ENCODE measurements at regions not wholly inside any gene's neighbourhood (a gene's known extent, or its start where the extent isn't known, plus 50 kb on each side); places are given as distances from the start of the nearest gene placed in this dataset.
A peak's percentile ranks its signal among the peaks of the same experiment; 100 is the strongest.
"Not testable (repeated sequence)": the region's sequence is repeated elsewhere in the genome, so short reads cannot be mapped to it uniquely, and the experiment has no call there.

GRCh38 chr16:29273298-29274054, 133.0 kb downstream of the NPIPB11 start:
- not testable (repeated sequence) for H3K4me3 ChIP-seq (ENCODE audit: control insufficient read depth, low read depth, low read length)
- DNase-seq (ENCODE audit: low read depth) = peak; percentile 79

- not testable (repeated sequence) for H3K4me3 ChIP-seq (ENCODE audit: control insufficient read depth, low read depth, low read length)
- peak; percentile 98 for DNase-seq (ENCODE audit: low read depth)
These were observed 134.5 kb downstream of the NPIPB11 start for GRCh38 chr16:29271721-29272675.

- H3K4me3 ChIP-seq (ENCODE audit: control insufficient read depth, low read depth, low read length); DNase-seq (ENCODE audit: low read depth): not testable (repeated sequence)
These were observed 135.6 kb downstream of the NPIPB11 start for GRCh38 chr16:29270923-29271322.

GRCh38 chr16:29270033-29270432, 136.5 kb downstream of the NPIPB11 start:
- not testable (repeated sequence) for H3K4me3 ChIP-seq (ENCODE audit: control insufficient read depth, low read depth, low read length); DNase-seq (ENCODE audit: low read depth)

GRCh38 chr16:29269192-29269811, 137.2 kb downstream of the NPIPB11 start:
- H3K4me3 ChIP-seq (ENCODE audit: control insufficient read depth, low read depth, low read length) = not testable (repeated sequence)
- peak; percentile 97 for DNase-seq (ENCODE audit: low read depth)

- not testable (repeated sequence) for H3K4me3 ChIP-seq (ENCODE audit: control insufficient read depth, low read depth, low read length)
- DNase-seq (ENCODE audit: low read depth) = peak; percentile 98
These were observed 137.7 kb downstream of the NPIPB11 start for GRCh38 chr16:29268785-29269191.

GRCh38 chr16:29268348-29268747, 138.2 kb downstream of the NPIPB11 start:
- not testable (repeated sequence) for H3K4me3 ChIP-seq (ENCODE audit: control insufficient read depth, low read depth, low read length); DNase-seq (ENCODE audit: low read depth)

GRCh38 chr16:29267891-29268290, 138.6 kb downstream of the NPIPB11 start:
- DNase-seq (ENCODE audit: low read depth); H3K4me3 ChIP-seq (ENCODE audit: control insufficient read depth, low read depth, low read length): not testable (repeated sequence)

- not testable (repeated sequence) for H3K4me3 ChIP-seq (ENCODE audit: control insufficient read depth, low read depth, low read length); DNase-seq (ENCODE audit: low read depth)
These were observed 139.4 kb downstream of the NPIPB11 start for GRCh38 chr16:29267055-29267619.

GRCh38 chr16:29266612-29267011, 139.9 kb downstream of the NPIPB11 start:
- DNase-seq (ENCODE audit: low read depth) = peak; percentile 96
- not testable (repeated sequence) for H3K4me3 ChIP-seq (ENCODE audit: control insufficient read depth, low read depth, low read length)

GRCh38 chr16:29265255-29265853, 141.2 kb downstream of the NPIPB11 start:
- DNase-seq (ENCODE audit: low read depth) = peak; percentile 97
- H3K4me3 ChIP-seq (ENCODE audit: control insufficient read depth, low read depth, low read length) = not testable (repeated sequence)

GRCh38 chr16:29264080-29264837, 142.3 kb downstream of the NPIPB11 start:
- not testable (repeated sequence) for DNase-seq (ENCODE audit: low read depth); H3K4me3 ChIP-seq (ENCODE audit: control insufficient read depth, low read depth, low read length)

GRCh38 chr16:29262725-29263124, 143.8 kb downstream of the NPIPB11 start:
- not testable (repeated sequence) for H3K4me3 ChIP-seq (ENCODE audit: control insufficient read depth, low read depth, low read length); DNase-seq (ENCODE audit: low read depth)

GRCh38 chr16:29261427-29262248, 144.9 kb downstream of the NPIPB11 start:
- H3K4me3 ChIP-seq (ENCODE audit: control insufficient read depth, low read depth, low read length) = not testable (repeated sequence)
- DNase-seq (ENCODE audit: low read depth) = peak; percentile 38

- DNase-seq (ENCODE audit: low read depth); H3K4me3 ChIP-seq (ENCODE audit: control insufficient read depth, low read depth, low read length): not testable (repeated sequence)
These were observed 145.7 kb downstream of the NPIPB11 start for GRCh38 chr16:29260683-29261426.

Measured in fibroblast of mammary gland (primary cell).